ENCODE measurements at regions not wholly inside any gene's neighbourhood (a gene's known extent, or its start where the extent isn't known, plus 50 kb on each side); places are given as distances from the start of the nearest gene placed in this dataset.
"Not testable (repeated sequence)": the region's sequence is repeated elsewhere in the genome, so short reads cannot be mapped to it uniquely, and the experiment has no call there.

GRCh38 chr5:66348387-66349125, 204.5 kb downstream of the SREK1 start:
- DNase-seq = no peak

GRCh38 chr5:66351813-66352212, 207.7 kb downstream of the SREK1 start:
- no peak for DNase-seq

DNA sequence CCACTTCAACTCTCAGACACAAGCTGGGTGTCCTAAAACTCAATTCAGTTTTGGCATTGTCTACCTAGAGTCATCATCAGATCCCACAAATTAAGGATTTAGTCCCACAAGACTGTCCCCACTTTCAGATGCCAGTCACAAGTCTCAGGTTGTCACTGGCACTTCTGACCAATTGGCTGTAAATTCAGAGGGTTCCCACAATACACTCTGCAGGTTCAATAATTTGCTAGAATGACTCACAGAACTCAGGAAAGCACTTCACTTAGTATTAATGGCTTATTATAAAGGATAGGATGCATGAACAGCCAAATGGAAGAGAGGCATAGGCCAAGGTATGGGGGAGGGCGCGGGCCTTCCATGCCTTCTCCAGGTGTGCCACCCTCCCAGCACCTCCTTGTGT, 209.1 kb downstream of the SREK1 start:
- DNase-seq = no peak

DNA sequence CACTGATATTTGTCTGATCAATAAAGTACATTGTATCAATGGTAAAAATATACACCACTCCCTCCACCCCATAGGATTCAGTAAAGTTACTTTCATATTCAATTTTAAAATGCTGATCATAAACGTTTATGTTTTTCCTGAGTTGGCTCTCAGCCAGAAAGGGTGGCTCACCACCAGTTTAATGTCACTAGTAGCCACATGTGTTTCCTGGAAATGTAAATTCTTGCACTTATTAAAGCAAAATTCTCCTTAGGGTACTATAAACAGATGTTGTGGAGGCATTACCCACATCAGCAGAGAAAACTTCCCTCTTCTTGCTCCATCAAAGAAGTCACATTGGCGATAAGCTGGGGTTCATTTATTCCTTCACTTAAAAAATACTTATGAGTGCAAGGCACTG, 210.3 kb downstream of the SREK1 start:
- DNase-seq = no peak

DNA sequence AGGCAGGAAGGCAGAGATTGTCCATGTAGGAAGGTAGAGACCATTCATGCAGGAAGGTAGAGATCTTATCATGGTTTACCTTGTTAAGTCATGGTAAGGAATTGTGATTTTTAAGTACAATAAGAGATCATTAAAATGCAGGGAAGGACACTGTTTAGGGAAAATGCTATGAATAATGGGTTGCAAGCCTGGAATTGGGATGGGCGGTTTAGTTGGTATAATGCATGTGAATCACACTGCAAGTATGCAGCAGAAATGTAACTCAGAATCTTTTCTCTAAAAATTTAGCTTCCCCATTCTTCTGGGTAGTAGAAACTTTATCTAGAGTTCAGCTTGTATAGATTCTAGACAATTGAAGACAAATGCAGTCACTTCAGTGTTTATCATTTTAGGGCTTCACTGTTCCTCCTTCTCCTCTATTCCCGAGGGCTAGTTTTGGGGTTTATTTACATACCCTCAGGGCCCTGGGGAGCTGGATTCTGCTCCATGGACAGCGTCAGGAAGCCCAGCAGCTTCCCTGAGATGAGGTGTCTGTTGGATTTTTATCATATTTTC, 212.0 kb downstream of the SREK1 start:
- no peak for DNase-seq

- no peak for DNase-seq
Measured at GRCh38 chr5:66358741-66359140, 214.6 kb downstream of the SREK1 start.

DNA sequence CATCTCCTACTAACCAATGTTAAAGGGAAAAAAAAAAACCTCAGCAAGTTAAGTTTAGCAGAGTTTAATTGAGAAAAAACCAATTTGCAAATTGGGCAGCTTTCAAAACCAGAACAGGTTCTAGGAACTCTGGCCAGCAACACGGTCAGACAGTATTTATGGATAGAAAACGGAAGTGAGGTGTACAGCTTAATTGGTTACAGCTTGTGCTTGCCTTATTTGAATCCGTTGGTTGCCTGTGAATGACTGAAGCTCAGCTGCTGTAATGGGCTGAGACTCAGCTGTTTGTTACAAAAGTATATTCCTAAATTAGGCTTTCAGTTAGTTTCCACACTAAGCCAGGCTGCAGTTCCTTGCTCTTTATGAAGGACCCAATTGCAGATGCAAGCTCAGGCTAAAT, 217.0 kb downstream of the SREK1 start:
- DNase-seq = no peak

GRCh38 chr5:66362046-66362445, 217.9 kb downstream of the SREK1 start:
- DNase-seq = no peak

- no peak for DNase-seq
Measured at GRCh38 chr5:66362687-66363086, 218.6 kb downstream of the SREK1 start.

DNA sequence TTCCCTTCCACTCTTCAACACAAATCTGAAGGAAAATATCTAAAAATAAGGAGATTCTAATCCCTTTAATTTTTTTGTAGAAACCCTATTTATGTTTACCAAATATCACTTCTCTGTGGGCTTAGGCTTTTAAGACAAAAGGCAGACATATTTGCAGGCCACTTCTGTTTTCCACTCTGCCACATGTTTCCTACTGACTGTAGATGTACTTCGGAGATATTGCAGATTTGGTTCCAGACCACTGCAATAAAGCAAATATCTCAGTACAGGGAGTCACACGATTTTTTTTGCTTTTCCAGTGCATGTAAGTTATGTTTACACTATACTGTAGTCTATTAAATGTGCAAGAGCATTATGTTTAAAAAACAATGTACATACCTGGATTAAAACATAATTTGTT, 219.0 kb downstream of the SREK1 start:
- no peak for DNase-seq

- no peak for DNase-seq
Measured at GRCh38 chr5:66364186-66364585, 220.1 kb downstream of the SREK1 start.

- no peak for DNase-seq
Measured at GRCh38 chr5:66365981-66366380, 221.9 kb downstream of the SREK1 start.

DNA sequence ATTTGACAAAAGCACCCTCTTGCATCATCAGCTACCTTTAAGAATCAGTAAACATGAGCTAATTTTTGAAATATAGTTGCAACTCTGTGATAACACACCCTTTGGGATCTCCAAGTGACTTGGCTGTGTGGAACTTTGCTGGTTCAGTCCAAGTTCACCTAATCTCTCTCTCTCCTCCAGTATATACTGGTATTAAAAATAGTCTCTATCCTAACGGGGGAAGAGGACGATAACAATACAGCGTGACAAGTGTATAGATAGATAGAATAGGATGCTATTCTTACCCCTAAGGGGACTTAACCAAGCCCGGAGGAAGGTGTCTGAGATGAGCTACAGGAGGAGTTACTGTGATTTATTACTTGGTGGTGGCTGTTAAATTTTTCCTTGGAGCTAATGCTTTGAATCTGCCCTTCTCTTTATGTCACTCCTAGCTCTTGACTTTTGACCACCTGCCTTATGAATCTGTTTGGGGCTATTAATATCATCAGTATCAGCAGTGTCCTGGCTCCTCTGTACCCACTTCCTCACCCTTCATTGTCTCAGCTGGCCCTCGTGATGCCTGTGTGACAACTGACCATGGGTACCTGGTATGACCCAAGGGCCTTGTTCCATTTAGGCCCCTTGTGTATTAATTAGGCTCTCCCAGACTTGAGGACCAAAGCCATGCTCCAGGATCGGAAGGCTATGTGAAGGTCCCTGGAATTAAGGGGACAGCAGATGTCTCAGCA, 223.9 kb downstream of the SREK1 start:
- no peak for DNase-seq

GRCh38 chr5:66368811-66369210, 224.7 kb downstream of the SREK1 start:
- DNase-seq = no peak

- no peak for DNase-seq
Measured at GRCh38 chr5:66377747-66378146, 218.4 kb upstream of the MAST4 start.

DNA sequence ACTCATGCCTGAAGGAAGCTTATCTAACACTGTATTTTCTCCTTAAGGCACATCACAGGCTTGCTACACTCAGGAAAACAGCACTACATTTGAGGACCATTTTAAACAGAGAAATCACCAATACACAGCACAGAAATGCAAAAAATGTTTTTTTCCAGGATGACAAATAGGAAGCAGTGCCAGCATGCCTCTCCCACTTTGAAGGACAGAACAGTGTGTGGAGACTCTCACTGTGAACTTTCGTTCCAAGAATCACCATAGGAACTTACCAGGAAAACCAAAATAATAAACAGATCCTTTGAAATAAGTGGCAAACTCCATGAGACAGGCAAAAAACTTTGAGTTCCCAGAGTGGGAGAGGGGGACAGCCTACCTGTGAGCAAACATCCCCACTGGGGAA, 217.8 kb upstream of the MAST4 start:
- no peak for DNase-seq

GRCh38 chr5:66382152-66382551, 214.0 kb upstream of the MAST4 start:
- no peak for DNase-seq

- DNase-seq = not testable (repeated sequence)
Measured at GRCh38 chr5:66405145-66405544, 191.0 kb upstream of the MAST4 start.

DNA sequence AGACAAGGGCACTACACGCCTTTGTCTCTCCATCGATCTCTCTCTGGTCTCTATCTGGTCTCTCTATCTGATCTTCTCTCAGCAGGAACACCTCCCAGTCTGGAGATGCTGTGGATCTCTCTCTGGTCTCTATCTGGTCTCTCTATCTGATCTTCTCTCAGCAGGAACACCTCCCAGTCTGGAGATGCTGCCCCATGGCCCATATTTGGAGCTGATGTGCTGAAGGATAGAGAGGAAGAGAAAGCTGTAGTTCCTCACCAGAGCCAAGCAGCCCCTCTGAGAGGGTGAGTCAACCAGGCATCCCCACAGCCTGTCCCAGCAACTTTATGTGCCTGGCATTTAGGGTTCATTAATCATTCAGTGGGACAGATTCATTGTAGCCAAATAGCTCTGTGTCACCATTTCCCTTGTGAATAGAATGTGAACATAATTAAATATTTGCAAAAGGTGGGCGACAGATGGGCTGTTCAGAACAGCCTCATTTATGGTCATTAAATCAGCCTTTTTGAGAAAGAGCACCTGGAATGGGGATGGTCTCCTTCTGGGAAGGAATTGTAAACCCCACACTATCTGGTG, 189.3 kb upstream of the MAST4 start:
- DNase-seq = no peak

- DNase-seq = no peak
Measured at GRCh38 chr5:66407765-66408164, 188.4 kb upstream of the MAST4 start.

DNA sequence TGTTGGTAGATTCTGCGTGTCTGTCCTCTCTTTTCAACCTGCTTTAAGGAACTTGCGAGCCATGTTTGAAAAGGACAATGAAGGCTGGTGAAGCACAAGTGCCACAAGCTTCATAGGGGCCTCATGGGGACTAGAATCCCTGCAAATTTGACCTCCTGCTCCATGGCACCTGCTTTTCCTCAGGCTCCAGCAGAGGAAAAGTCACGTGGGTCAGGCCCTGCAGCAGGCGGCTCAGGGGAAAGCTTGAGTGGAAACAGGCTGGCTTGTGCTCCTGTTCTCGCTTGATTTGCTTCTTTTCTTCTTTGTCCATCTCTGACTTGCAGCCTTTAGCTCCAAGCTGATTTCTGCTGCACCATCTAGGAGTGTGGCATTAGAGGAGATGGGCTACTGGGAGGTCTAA, 187.6 kb upstream of the MAST4 start:
- no peak for DNase-seq

- no peak for DNase-seq
Measured at GRCh38 chr5:66410122-66410521, 186.1 kb upstream of the MAST4 start.

GRCh38 chr5:66411701-66412100, 184.5 kb upstream of the MAST4 start:
- DNase-seq = no peak

All from amygdala (tissue), 56 donors.